ENCODE measurements at regions not wholly inside any gene's neighbourhood (a gene's known extent, or its start where the extent isn't known, plus 50 kb on each side); places are given as distances from the start of the nearest gene placed in this dataset.

GRCh38 chr3:63047068-63047467 is 171.9 kb upstream of the CADPS start:
- ATAC-seq (no peak), DNase-seq (no peak)
- Histone ChIP-seq H3K4me3 (ENCODE audit: low read length) (no peak overlapping the region), H3K27ac (ENCODE audit: low read length) (no peak overlapping the region), H3K4me2 (ENCODE audit: low read length) (no peak overlapping the region), H2AFZ (ENCODE audit: low read length) (no peak overlapping the region), H3K9me2 (replicated peaks; ENCODE audit: low read length) (no peaks in the 10 kb centered on the region), H3K79me2 (ENCODE audit: low read length) (no peaks in the 10 kb centered on the region), H3K36me3 (ENCODE audit: low read depth, low read length) (no peaks in the 10 kb centered on the region), H3K9me3 (ENCODE audit: low read length) (peaks cover 18% of the 10 kb centered on the region), H3F3A (ENCODE audit: low read length, unreplicated experiment) (no peaks in the 10 kb centered on the region), H4K20me1 (ENCODE audit: low read length) (no peaks in the 10 kb centered on the region), H3K4me1 (ENCODE audit: insufficient read depth, low read length) (no peaks in the 10 kb centered on the region), H3K27me3 (ENCODE audit: low read length) (no peaks in the 10 kb centered on the region), H3K9ac (ENCODE audit: low read length) (no peak overlapping the region)
- BruUV-seq (replicated peaks), result no TSS peak
- ChIA-PET CTCF (no interaction called here), POLR2A (ENCODE audit: unreplicated experiment) (no interaction called here)
- TF ChIP-seq EZH2 (IDR thresholded peaks at IDR 0.05; ENCODE audit: low read length, unreplicated experiment) (no peak), CTCF (conservative IDR thresholded peaks at IDR 0.05; ENCODE audit: low read depth, low read length) (no peak), EZH2phosphoT487 (IDR thresholded peaks at IDR 0.05; ENCODE audit: borderline replicate concordance, low read length) (no peak)
- intact Hi-C loops (cut with micrococcal nuclease), result no loop called here

DNA sequence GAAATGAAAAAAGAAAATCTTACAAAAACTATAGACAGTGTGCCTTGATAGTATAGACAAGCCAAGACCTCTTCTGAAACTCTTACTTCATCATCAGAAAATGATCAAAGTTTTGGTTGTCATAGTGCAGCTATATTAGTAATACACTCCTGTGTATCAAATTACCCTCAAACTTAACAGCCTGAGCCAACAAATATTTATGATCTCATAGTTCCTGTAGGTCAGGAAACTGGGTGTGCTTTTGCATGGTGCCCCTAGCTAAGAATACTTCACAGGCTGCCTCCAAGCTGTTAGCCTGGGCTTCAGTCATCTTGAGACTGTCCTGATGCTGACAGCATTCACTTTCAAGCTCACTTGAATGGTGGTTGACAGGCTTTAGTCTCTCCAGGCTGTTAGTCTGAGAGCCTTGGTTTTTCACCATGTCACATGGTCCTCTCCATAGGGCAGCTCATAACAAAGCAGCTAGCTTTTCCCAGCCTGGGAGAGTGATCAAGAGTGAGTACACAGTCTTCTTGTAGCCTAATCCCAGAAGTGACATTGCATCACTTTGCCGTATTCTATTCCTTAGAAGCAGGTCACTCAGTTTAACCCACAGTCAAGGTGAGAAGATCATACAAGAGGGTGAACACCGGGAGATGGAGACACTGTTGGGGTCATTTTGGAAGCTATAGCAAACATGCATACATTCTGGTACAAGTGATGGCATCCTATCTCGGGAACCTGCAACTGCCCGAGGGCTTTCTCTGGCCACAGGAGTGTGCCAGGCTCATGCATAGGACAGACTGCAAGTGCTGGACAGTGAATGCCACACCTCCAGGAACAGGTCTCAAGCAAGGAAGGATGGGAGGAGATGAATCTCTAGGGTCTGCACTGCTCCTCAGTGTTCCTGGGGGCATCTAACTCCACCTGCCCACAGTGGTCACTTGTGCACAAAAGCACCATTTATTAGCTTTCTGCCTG is 173.4 kb upstream of the CADPS start:
- Histone ChIP-seq H3K9ac (ENCODE audit: low read length) (no peak overlapping the region), H3K9me3 (ENCODE audit: low read length) (peaks cover 18% of the 10 kb centered on the region), H3K9me2 (replicated peaks; ENCODE audit: low read length) (no peaks in the 10 kb centered on the region), H4K20me1 (ENCODE audit: low read length) (no peaks in the 10 kb centered on the region), H3K4me2 (ENCODE audit: low read length) (no peak overlapping the region), H3K27me3 (ENCODE audit: low read length) (no peaks in the 10 kb centered on the region), H3K4me3 (ENCODE audit: low read length) (no peak overlapping the region), H3K4me1 (ENCODE audit: insufficient read depth, low read length) (no peaks in the 10 kb centered on the region), H3K27ac (ENCODE audit: low read length) (no peak overlapping the region), H3K36me3 (ENCODE audit: low read depth, low read length) (no peaks in the 10 kb centered on the region), H2AFZ (ENCODE audit: low read length) (no peak overlapping the region), H3K79me2 (ENCODE audit: low read length) (no peaks in the 10 kb centered on the region), H3F3A (ENCODE audit: low read length, unreplicated experiment) (no peaks in the 10 kb centered on the region)
- ChIA-PET POLR2A (ENCODE audit: unreplicated experiment) (no interaction called here), CTCF (no interaction called here)
- DNase-seq (no peak), ATAC-seq (no peak)
- no peak for TF ChIP-seq EZH2phosphoT487 (IDR thresholded peaks at IDR 0.05; ENCODE audit: borderline replicate concordance, low read length)
- no peak for TF ChIP-seq CTCF (conservative IDR thresholded peaks at IDR 0.05; ENCODE audit: low read depth, low read length)
- no peak for TF ChIP-seq EZH2 (IDR thresholded peaks at IDR 0.05; ENCODE audit: low read length, unreplicated experiment)
- no TSS peak for BruUV-seq (replicated peaks)
- intact Hi-C loops (cut with micrococcal nuclease), result no loop called here

DNA sequence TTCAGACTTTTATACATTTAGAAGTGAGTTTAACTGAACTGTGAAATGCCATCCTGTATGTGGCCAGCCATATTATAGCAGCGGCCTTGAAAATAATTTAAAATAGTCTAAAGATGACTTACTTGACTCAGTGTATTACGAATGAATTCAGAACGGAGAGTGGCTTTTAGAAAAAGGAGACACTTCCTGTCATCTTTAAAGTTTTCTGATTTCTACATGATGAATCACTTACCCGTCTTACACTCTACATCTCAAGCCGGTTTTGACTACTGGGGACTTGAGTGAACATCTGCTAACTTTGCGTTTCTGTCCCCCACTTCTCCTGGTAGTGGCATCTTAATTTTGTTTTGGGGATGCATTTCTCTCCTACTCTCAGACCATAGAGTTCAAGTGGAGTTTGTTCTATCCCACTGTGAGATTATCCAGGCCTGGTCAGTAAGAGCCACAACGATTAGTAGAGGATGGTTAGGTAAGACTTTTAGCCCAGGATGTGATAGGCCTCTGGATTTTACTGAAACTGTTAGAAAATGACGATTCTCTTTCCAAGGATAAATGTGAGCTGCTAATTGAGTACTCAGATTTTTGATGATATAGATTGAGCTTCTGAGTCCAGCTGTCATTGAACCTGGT is 175.4 kb upstream of the CADPS start:
- POLR2A ChIA-PET (ENCODE audit: unreplicated experiment), result no interaction called here
- H3K79me2 ChIP-seq (ENCODE audit: low read length), result no peaks in the 10 kb centered on the region
- H2AFZ ChIP-seq (ENCODE audit: low read length), result no peak overlapping the region
- no peak overlapping the region for H3K27ac ChIP-seq (ENCODE audit: low read length)
- H3K36me3 ChIP-seq (ENCODE audit: low read depth, low read length), result no peaks in the 10 kb centered on the region
- ATAC-seq (no peak), DNase-seq (no peak)
- no peaks in the 10 kb centered on the region for H3K9me2 ChIP-seq (replicated peaks; ENCODE audit: low read length)
- H3F3A ChIP-seq (ENCODE audit: low read length, unreplicated experiment), result no peaks in the 10 kb centered on the region
- no TSS peak for BruUV-seq (replicated peaks)
- CTCF ChIA-PET, result no interaction called here
- peaks cover 19% of the 10 kb centered on the region for H3K9me3 ChIP-seq (ENCODE audit: low read length)
- H3K9ac ChIP-seq (ENCODE audit: low read length), result no peak overlapping the region
- intact Hi-C loops (cut with micrococcal nuclease), result no loop called here
- no peaks in the 10 kb centered on the region for H4K20me1 ChIP-seq (ENCODE audit: low read length)
- TF ChIP-seq EZH2 (IDR thresholded peaks at IDR 0.05; ENCODE audit: low read length, unreplicated experiment) (no peak), EZH2phosphoT487 (IDR thresholded peaks at IDR 0.05; ENCODE audit: borderline replicate concordance, low read length) (no peak), CTCF (conservative IDR thresholded peaks at IDR 0.05; ENCODE audit: low read depth, low read length) (no peak)
- no peak overlapping the region for H3K4me3 ChIP-seq (ENCODE audit: low read length)
- H3K4me2 ChIP-seq (ENCODE audit: low read length), result no peak overlapping the region
- no peaks in the 10 kb centered on the region for H3K4me1 ChIP-seq (ENCODE audit: insufficient read depth, low read length)
- no peaks in the 10 kb centered on the region for H3K27me3 ChIP-seq (ENCODE audit: low read length)

All from PC-3 (cell line).